Loucy (cell line): ENCODE measurements at regions not wholly inside any gene's neighbourhood (a gene's known extent, or its start where the extent isn't known, plus 50 kb on each side); places are given as distances from the start of the nearest gene placed in this dataset.

ENCODE experiments used
- H2AFZ ChIP-seq: fragments of 200-600 bp; sonication (generic); 2 replicates; pipeline ENCODE4 v1.6.0; 2016; ENCODE audit warnings: antibody characterized with exemption, mild to moderate bottlenecking, low read length, moderate library complexity
- H3F3A ChIP-seq: fragments of 200-600 bp; 2 replicates; pipeline ENCODE4 v1.6.0; 2016; ENCODE audit warnings: antibody characterized with exemption, low read depth, mild to moderate bottlenecking
- H3K27me3 ChIP-seq: fragments of 200-600 bp; sonication (generic); 2 replicates; pipeline ENCODE4 v1.6.1; 2014; ENCODE audit warnings: low read length, mild to moderate bottlenecking; ENCODE audit not compliant: insufficient read depth, poor library complexity, severe bottlenecking
- H3K36me3 ChIP-seq: fragments of 200-600 bp; sonication (generic); 2 replicates; pipeline ENCODE4 v1.6.1; 2016; ENCODE audit warnings: low read length; ENCODE audit not compliant: insufficient read depth
- H3K4me1 ChIP-seq: fragments of 200-600 bp; sonication (generic); 2 replicates; pipeline ENCODE4 v1.5.1; 2014; ENCODE audit warnings: low read length, mild to moderate bottlenecking; ENCODE audit not compliant: insufficient read depth, poor library complexity, severe bottlenecking
- H3K4me2 ChIP-seq: fragments of 200-600 bp; sonication (generic); 2 replicates; pipeline ENCODE4 v1.6.0; 2014; ENCODE audit warnings: antibody characterized with exemption, low read length, low read depth, mild to moderate bottlenecking; ENCODE audit not compliant: poor library complexity, severe bottlenecking
- H3K4me3 ChIP-seq: fragments of 200-600 bp; sonication (generic); 2 replicates; pipeline ENCODE4 v1.5.1; 2014; ENCODE audit warnings: low read length, mild to moderate bottlenecking, mixed read lengths; ENCODE audit not compliant: poor library complexity, severe bottlenecking
- H3K79me2 ChIP-seq: fragments of 200-600 bp; sonication (generic); 2 replicates; pipeline ENCODE4 v1.6.1; 2014; ENCODE audit warnings: low read length; ENCODE audit not compliant: insufficient read depth
- H3K9ac ChIP-seq: fragments of 200-600 bp; sonication (generic); 2 replicates; pipeline ENCODE4 v1.6.0; 2014; ENCODE audit warnings: mild to moderate bottlenecking, low read depth, low read length, moderate library complexity; ENCODE audit not compliant: poor library complexity, severe bottlenecking
- H3K9me2 ChIP-seq: fragments of 200-600 bp; sonication (generic); replicated peaks from 2 replicates; pipeline ENCODE4 v1.6.1; 2016; ENCODE audit warnings: low read depth, low read length, mixed read lengths
- H3K9me3 ChIP-seq: fragments of 200-600 bp; sonication (generic); 2 replicates; pipeline ENCODE4 v1.6.1; 2014; ENCODE audit warnings: mild to moderate bottlenecking, antibody characterized with exemption, low read length, low read depth; ENCODE audit not compliant: insufficient read depth
- H4K20me1 ChIP-seq: fragments of 200-600 bp; sonication (generic); 2 replicates; pipeline ENCODE4 v1.6.0; 2014; ENCODE audit warnings: antibody characterized with exemption, low read length, mild to moderate bottlenecking; ENCODE audit not compliant: insufficient read depth, poor library complexity, severe bottlenecking
- CTCF ChIP-seq: fragments of 200-600 bp; sonication (generic); conservative IDR thresholded peaks from 2 replicates; pipeline ENCODE4 v1.5.1; 2014; ENCODE audit warnings: mild to moderate bottlenecking, antibody characterized with exemption, low read length
- EZH2phosphoT487 ChIP-seq: fragments of 200-600 bp; IDR thresholded peaks from 2 replicates; pipeline ENCODE4 v1.6.1; 2018; ENCODE audit warnings: antibody characterized with exemption, mild to moderate bottlenecking, moderate library complexity, borderline replicate concordance

GRCh38 chr4:1515156-1515555 lies 108.9 kb upstream of the NKX1-1 start:
- no peaks in the 10 kb centered on the region for H3K36me3 ChIP-seq
- H3K4me1 ChIP-seq, result no peaks in the 10 kb centered on the region
- no peak overlapping the region for H2AFZ ChIP-seq
- no peaks in the 10 kb centered on the region for H3F3A ChIP-seq
- no peak for TF ChIP-seq EZH2phosphoT487
- H3K9ac ChIP-seq, result no peak overlapping the region
- H3K4me3 ChIP-seq, result no peak overlapping the region
- H3K79me2 ChIP-seq, result no peaks in the 10 kb centered on the region
- H3K9me2 ChIP-seq, result no peaks in the 10 kb centered on the region
- no peaks in the 10 kb centered on the region for H3K27me3 ChIP-seq
- no peaks in the 10 kb centered on the region for H4K20me1 ChIP-seq
- H3K4me2 ChIP-seq, result no peak overlapping the region
- peaks cover 14% of the 10 kb centered on the region; the same call in 1 of the 2 replicates for H3K9me3 ChIP-seq

GRCh38 chr4:1514612-1515011 lies 108.4 kb upstream of the NKX1-1 start:
- H3F3A ChIP-seq, result no peaks in the 10 kb centered on the region
- no peaks in the 10 kb centered on the region for H3K36me3 ChIP-seq
- no peaks in the 10 kb centered on the region for H3K79me2 ChIP-seq
- no peak overlapping the region for H3K9ac ChIP-seq
- H3K27me3 ChIP-seq, result no peaks in the 10 kb centered on the region
- H3K9me2 ChIP-seq, result no peaks in the 10 kb centered on the region
- H4K20me1 ChIP-seq, result no peaks in the 10 kb centered on the region
- H3K4me1 ChIP-seq, result no peaks in the 10 kb centered on the region
- no peak for TF ChIP-seq CTCF
- no peak for TF ChIP-seq EZH2phosphoT487
- no peak overlapping the region for H3K4me2 ChIP-seq
- peaks cover 14% of the 10 kb centered on the region; the same call in 1 of the 2 replicates for H3K9me3 ChIP-seq
- no peak overlapping the region for H3K4me3 ChIP-seq
- H2AFZ ChIP-seq, result no peak overlapping the region

GRCh38 chr4:1513936-1514483 lies 107.8 kb upstream of the NKX1-1 start:
- Histone ChIP-seq H3K9me3 (peaks cover 14% of the 10 kb centered on the region; the same call in 1 of the 2 replicates), H3K4me1 (no peaks in the 10 kb centered on the region), H3K4me3 (no peak overlapping the region), H3F3A (no peaks in the 10 kb centered on the region), H3K27me3 (no peaks in the 10 kb centered on the region), H3K9me2 (no peaks in the 10 kb centered on the region), H4K20me1 (no peaks in the 10 kb centered on the region), H3K36me3 (no peaks in the 10 kb centered on the region), H3K9ac (no peak overlapping the region), H3K4me2 (no peak overlapping the region), H3K79me2 (no peaks in the 10 kb centered on the region), H2AFZ (no peak overlapping the region)
- TF ChIP-seq CTCF (no peak), EZH2phosphoT487 (no peak)
